Vagina (tissue), 2 donors: ENCODE measurements at regions not wholly inside any gene's neighbourhood (a gene's known extent, or its start where the extent isn't known, plus 50 kb on each side); places are given as distances from the start of the nearest gene placed in this dataset.

Source experiments
- POLR2A ChIP-seq, 2 donors: fragments of 450-650 bp; IDR thresholded peaks; one replicate each; pipeline ENCODE4 v1.6.1; 2017; ENCODE audit warnings: antibody characterized with exemption in 2 of 2, mild to moderate bottlenecking in 2 of 2, moderate library complexity in 2 of 2
- POLR2AphosphoS5 ChIP-seq, 2 donors: sonication (generic); formaldehyde crosslinking; IDR thresholded peaks; one replicate each; pipeline ENCODE4 v1.9.0; 2017; ENCODE audit warnings: antibody characterized with exemption in 2 of 2, mild to moderate bottlenecking in 2 of 2, low read depth in 1 of 2; ENCODE audit not compliant: insufficient read depth in 1 of 2
- TF ChIP-seq, protein P1 (sequence below), 3 experiments: fragments of 450-650 bp in 2 of 3; fragments of 200-600 bp in 1 of 3; sonication (generic) in 1 of 3; IDR thresholded peaks; one replicate each; pipeline ENCODE4 v1.5.1; 2017 to 2019; ENCODE audit warnings: antibody characterized with exemption in 3 of 3, mild to moderate bottlenecking in 2 of 3, moderate library complexity in 2 of 3

DNA sequence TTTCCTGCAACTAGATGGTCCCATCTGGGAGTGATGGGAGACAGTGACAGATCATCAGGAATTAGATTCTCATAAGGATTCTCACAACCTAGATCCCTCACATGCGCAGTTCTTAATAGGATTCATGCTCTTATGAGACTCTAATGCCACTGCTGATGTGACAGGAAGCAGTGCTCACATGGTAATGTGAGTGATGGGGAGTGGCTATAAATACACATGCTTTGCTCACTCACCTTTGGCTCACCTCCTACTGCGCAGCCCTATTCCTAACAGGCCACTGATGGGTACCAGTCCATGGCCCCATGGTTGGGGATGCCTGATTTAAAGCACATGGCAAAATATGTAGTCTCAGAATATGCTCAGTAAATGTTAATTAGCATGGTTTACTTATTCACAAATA, 80.6 kb upstream of the MBOAT1 start:
- TF ChIP-seq, protein P1, sequence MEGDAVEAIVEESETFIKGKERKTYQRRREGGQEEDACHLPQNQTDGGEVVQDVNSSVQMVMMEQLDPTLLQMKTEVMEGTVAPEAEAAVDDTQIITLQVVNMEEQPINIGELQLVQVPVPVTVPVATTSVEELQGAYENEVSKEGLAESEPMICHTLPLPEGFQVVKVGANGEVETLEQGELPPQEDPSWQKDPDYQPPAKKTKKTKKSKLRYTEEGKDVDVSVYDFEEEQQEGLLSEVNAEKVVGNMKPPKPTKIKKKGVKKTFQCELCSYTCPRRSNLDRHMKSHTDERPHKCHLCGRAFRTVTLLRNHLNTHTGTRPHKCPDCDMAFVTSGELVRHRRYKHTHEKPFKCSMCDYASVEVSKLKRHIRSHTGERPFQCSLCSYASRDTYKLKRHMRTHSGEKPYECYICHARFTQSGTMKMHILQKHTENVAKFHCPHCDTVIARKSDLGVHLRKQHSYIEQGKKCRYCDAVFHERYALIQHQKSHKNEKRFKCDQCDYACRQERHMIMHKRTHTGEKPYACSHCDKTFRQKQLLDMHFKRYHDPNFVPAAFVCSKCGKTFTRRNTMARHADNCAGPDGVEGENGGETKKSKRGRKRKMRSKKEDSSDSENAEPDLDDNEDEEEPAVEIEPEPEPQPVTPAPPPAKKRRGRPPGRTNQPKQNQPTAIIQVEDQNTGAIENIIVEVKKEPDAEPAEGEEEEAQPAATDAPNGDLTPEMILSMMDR (IDR thresholded peaks at IDR 0.05) = no peak
- TF ChIP-seq POLR2A (IDR thresholded peaks at IDR 0.05) (no peak), POLR2AphosphoS5 (IDR thresholded peaks at IDR 0.05; ENCODE audit: insufficient read depth in 1 of 2, low read depth in 1 of 2) (no peak)
